ENCODE measurements at regions not wholly inside any gene's neighbourhood (a gene's known extent, or its start where the extent isn't known, plus 50 kb on each side); places are given as distances from the start of the nearest gene placed in this dataset.

DNA sequence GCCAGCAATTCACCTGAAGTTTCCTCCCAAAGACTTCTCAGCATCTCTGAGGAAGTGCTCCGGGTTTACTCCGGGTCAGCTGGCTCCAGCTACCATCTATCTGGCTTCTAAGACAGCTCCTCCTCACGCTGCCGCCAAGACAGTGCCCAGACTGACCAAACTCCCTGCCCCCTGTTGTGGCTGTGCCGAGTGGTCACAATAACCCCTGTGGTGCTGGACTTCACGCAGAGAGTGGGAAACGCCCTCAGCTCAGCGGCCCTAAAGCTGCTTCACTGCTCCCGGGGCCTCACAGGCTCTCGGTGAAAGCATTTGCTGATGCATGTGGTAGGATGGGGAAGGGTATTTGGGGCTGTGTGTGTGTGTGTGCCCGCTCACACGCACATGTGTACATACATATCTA, 154.8 kb upstream of the ZNF236 start:
- no peaks in the 10 kb centered on the region for H3K36me3 Mint-ChIP-seq (ENCODE audit: low read depth)
- no peak overlapping the region for H3K4me3 Mint-ChIP-seq
- H3K9me3 Mint-ChIP-seq: no peaks in the 10 kb centered on the region
- POLR2A ChIA-PET: no interaction called here
- no peak for ATAC-seq (ENCODE audit: low read depth)
- H3K27ac Mint-ChIP-seq: no peak overlapping the region
- CTCF ChIA-PET: no interaction called here
- DNase-seq: no peak
- intact Hi-C loops (cut with micrococcal nuclease): no loop called here
- TF ChIP-seq, protein P1, sequence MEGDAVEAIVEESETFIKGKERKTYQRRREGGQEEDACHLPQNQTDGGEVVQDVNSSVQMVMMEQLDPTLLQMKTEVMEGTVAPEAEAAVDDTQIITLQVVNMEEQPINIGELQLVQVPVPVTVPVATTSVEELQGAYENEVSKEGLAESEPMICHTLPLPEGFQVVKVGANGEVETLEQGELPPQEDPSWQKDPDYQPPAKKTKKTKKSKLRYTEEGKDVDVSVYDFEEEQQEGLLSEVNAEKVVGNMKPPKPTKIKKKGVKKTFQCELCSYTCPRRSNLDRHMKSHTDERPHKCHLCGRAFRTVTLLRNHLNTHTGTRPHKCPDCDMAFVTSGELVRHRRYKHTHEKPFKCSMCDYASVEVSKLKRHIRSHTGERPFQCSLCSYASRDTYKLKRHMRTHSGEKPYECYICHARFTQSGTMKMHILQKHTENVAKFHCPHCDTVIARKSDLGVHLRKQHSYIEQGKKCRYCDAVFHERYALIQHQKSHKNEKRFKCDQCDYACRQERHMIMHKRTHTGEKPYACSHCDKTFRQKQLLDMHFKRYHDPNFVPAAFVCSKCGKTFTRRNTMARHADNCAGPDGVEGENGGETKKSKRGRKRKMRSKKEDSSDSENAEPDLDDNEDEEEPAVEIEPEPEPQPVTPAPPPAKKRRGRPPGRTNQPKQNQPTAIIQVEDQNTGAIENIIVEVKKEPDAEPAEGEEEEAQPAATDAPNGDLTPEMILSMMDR (IDR thresholded peaks at IDR 0.05): no peak
- peaks cover 7% of the 10 kb centered on the region for H3K27me3 Mint-ChIP-seq
- no peaks in the 10 kb centered on the region for H3K4me1 Mint-ChIP-seq

DNA sequence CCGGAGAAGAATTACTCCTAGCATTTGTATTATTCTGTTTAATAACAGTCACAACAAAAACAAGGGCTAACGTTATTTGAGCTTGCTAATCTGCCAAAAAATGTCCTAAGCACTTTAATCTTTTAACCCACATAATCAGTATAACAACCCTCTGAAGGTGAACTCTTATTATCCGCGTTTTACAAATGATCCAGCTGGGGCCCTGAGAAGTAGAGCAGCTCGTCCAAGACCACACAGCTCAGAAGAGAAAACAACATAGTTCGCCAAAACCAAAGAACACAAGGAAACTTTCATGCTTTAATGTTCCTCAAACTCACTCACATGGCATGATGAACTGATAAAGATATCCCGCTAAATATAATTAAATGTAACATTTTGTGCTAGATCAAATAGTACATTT, 159.7 kb upstream of the ZNF236 start:
- ChIA-PET CTCF (interaction anchor here (0.6 kb wide), 1 partner anchor 312 kb away, joined by 3 read pairs; no protein-coding TSS in a partner anchor), POLR2A (no interaction called here)
- ATAC-seq (ENCODE audit: low read depth) (no peak), DNase-seq (no peak)
- Mint-ChIP-seq H3K4me3 (no peak overlapping the region), H3K9me3 (no peaks in the 10 kb centered on the region), H3K36me3 (ENCODE audit: low read depth) (no peaks in the 10 kb centered on the region), H3K27me3 (peaks cover 9% of the 10 kb centered on the region), H3K4me1 (no peaks in the 10 kb centered on the region), H3K27ac (no peak overlapping the region)
- intact Hi-C loops (cut with micrococcal nuclease): loop anchor here (1.0 kb wide), 1 partner anchor 263 kb away; no protein-coding TSS in a partner anchor
- TF ChIP-seq, protein P1 (IDR thresholded peaks at IDR 0.05): no peak

DNA sequence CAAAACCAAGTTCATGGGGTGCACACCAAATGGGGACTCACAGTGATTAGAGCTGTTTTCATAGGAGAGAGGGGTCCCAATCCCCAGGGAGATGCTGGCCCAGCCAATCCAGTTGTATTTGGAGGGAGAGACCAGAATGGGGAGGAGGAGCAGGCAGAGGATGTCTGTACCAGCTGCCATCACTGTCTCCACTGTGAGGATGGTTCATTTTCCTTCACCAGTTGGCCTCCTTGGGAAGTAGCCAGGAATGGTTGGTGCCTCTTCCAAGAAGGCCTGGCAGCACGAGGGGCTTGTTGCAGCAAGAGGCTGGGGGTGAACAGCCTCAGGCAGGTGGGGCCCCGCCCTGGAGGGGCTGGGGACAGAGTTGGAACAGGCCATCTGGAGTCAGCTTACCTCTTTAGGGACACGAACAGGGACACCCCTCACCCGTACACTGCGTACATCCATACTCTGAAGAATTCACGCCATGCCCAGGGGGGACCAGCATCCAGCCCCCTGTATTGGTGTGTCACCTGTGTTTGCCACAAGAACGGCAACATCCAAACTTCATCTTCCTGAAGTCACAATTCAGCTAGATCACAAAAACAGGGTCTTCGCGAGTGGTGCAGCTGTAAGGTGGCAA, 161.7 kb upstream of the ZNF236 start:
- H3K4me1 Mint-ChIP-seq: no peaks in the 10 kb centered on the region
- DNase-seq (no peak), ATAC-seq (ENCODE audit: low read depth) (no peak)
- no peak overlapping the region for H3K27ac Mint-ChIP-seq
- peaks cover 27% of the 10 kb centered on the region for H3K27me3 Mint-ChIP-seq
- no peaks in the 10 kb centered on the region for H3K9me3 Mint-ChIP-seq
- TF ChIP-seq, protein P1 (IDR thresholded peaks at IDR 0.05): no peak
- CTCF ChIA-PET: no interaction called here
- intact Hi-C loops (cut with micrococcal nuclease): no loop called here
- POLR2A ChIA-PET: no interaction called here
- no peaks in the 10 kb centered on the region for H3K36me3 Mint-ChIP-seq (ENCODE audit: low read depth)
- H3K4me3 Mint-ChIP-seq: no peak overlapping the region

DNA sequence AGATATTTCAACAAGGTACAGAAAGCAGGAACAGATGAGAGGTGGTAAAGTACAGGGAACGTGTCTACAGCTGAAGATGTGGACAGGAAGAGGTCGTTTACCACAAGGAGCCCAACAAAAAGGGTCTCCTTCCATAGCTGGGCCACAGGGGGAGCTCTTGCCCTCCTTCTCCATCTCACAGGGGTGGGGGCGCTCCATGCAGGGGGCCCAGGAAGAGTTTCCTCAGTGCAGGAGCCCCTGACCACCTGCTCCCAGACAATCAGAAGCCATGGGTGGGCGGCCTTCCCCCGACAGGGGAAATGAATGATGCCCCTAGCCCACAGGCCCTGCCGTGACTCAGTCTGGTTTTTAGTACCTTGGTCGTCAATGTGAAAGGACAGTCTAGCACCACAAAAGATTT, 163.6 kb upstream of the ZNF516 start:
- no peak for ATAC-seq (ENCODE audit: low read depth)
- H3K27me3 Mint-ChIP-seq: peaks cover 29% of the 10 kb centered on the region

DNA sequence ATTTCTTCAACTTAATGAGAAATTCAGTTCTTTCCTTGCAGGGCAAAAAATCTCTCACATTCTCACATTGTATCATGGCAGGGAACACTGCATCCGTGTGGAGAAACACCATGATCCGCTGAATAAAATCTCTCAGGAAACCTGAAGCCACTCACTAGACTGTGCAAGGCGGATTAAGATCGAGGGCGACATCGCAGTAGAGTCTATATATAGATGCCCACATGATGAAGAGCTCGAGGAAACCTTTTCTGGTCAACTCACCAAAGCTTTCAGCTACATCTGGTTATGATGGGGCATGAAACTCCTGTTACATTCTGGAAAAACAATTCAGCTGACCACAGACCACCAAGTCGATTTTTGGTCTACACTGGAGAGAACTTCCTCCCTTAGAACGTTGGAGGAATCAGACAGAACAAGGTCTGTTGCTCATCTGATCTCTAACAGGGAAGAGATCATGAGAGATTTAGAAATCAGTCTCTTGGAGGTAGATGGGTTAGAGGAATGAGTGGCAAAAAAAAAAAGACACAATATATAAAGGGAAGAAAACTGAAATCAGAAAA, 162.9 kb upstream of the ZNF516 start:
- no peaks in the 10 kb centered on the region for H3K4me1 Mint-ChIP-seq
- H3K36me3 Mint-ChIP-seq (ENCODE audit: low read depth): no peaks in the 10 kb centered on the region
- ATAC-seq (ENCODE audit: low read depth) (no peak), DNase-seq (no peak)
- intact Hi-C loops (cut with micrococcal nuclease): no loop called here
- ChIA-PET CTCF (interaction anchor here (0.9 kb wide), 1 partner anchor 17 kb away, joined by 3 read pairs; no protein-coding TSS in a partner anchor), POLR2A (no interaction called here)
- H3K27ac Mint-ChIP-seq: no peak overlapping the region
- no peak overlapping the region for H3K4me3 Mint-ChIP-seq
- H3K27me3 Mint-ChIP-seq: peaks cover 29% of the 10 kb centered on the region
- TF ChIP-seq, protein P1 (IDR thresholded peaks at IDR 0.05): no peak
- no peaks in the 10 kb centered on the region for H3K9me3 Mint-ChIP-seq

More for the DNA sequence above, 163.6 kb upstream of the ZNF516 start:
- Mint-ChIP-seq H3K4me3 (no peak overlapping the region), H3K4me1 (no peaks in the 10 kb centered on the region), H3K36me3 (ENCODE audit: low read depth) (no peaks in the 10 kb centered on the region), H3K27ac (no peak overlapping the region), H3K9me3 (no peaks in the 10 kb centered on the region)
- ChIA-PET CTCF (interaction anchor here (0.9 kb wide), 1 partner anchor 17 kb away, joined by 3 read pairs; no protein-coding TSS in a partner anchor), POLR2A (no interaction called here)
- TF ChIP-seq, protein P1 (IDR thresholded peaks at IDR 0.05): no peak
- intact Hi-C loops (cut with micrococcal nuclease): no loop called here
- no peak for DNase-seq
